ENCODE measurements at regions not wholly inside any gene's neighbourhood (a gene's known extent, or its start where the extent isn't known, plus 50 kb on each side); places are given as distances from the start of the nearest gene placed in this dataset.

DNA sequence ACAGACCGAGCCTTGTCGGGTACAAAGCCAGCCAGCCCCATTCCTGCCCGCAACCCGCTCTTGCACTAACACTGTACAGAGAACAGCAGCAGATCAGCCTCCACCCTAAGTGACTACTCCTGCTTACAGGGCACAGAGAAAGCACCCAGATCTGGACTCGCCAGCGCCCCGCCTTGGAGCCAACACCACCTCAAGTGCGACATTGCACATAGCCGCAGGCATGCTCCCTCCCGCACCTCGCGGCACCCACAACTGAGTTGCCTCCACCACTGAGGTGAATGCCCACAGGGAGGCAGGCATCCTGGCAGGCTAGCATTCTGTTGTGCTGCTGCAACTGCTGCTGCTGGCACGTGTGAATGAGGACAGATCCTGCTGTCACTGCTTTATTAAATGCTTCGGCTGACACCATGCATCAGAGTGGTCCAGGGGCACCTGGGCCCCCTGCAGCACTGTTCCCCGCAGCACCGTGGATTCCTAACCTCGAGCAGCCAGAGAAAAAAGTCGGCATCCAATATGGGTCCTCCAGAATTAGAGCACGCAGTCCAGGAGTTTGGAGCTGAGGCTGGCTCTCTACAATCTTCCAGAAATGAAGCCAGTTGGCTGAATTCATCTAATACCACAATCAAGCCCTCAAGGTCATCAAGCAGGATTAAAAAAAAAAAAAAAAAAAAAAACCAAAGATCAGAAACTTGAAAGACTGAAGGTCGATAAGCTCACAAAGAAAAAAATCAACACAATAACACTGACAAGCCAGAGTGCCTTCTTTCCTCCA lies 352.9 kb downstream of the GASK1B start:
- 70% methylated on average over 17 of the region's 20 CpGs for WGBS (ENCODE audit: low lambda C conversion rate)
- Histone ChIP-seq H3K4me2 (no peak overlapping the region), H3K9ac (no peak overlapping the region), H3K9me2 (no peaks in the 10 kb centered on the region), H3F3A (replicated peaks; ENCODE audit: insufficient read depth) (no peaks in the 10 kb centered on the region), H3K9me3 (no peaks in the 10 kb centered on the region), H3K36me3 (replicated peaks in 1 of 2; ENCODE audit: control insufficient read depth in 1 of 2, insufficient read depth in 2 of 2, low read length in 1 of 2) (no peaks in the 10 kb centered on the region), H3K4me3 (ENCODE audit: low read depth in 2 of 2, low read length in 1 of 2) (no peak overlapping the region), H4K20me1 (ENCODE audit: insufficient read depth) (no peaks in the 10 kb centered on the region), H3K27me3 (ENCODE audit: insufficient read depth) (no peaks in the 10 kb centered on the region), H3K27ac (ENCODE audit: low read depth in 2 of 2, low read length in 1 of 2) (no peak overlapping the region), H2AFZ (ENCODE audit: low read depth) (no peak overlapping the region), H3K4me1 (ENCODE audit: control insufficient read depth in 1 of 2, insufficient read depth in 2 of 2, low read depth in 1 of 2, low read length in 1 of 2) (no peaks in the 10 kb centered on the region; a peak in 1 of 4 replicates), H3K79me2 (ENCODE audit: insufficient read depth) (no peaks in the 10 kb centered on the region)
- CTCF ChIA-PET = interaction anchor here (1.4 kb wide), 1 partner anchor 15 kb away, joined by 3 read pairs; no protein-coding TSS in a partner anchor
- POLR2A ChIA-PET = interaction anchor here (0.6 kb wide), 1 partner anchor 512 kb away, joined by 3 read pairs; no protein-coding TSS in a partner anchor
- TF ChIP-seq RXRA (IDR thresholded peaks at IDR 0.05; ENCODE audit: borderline replicate concordance, low read depth) = no peak
- no peak for TF ChIP-seq CTCF (IDR thresholded peaks at IDR 0.05)
- TF ChIP-seq, protein P1, sequence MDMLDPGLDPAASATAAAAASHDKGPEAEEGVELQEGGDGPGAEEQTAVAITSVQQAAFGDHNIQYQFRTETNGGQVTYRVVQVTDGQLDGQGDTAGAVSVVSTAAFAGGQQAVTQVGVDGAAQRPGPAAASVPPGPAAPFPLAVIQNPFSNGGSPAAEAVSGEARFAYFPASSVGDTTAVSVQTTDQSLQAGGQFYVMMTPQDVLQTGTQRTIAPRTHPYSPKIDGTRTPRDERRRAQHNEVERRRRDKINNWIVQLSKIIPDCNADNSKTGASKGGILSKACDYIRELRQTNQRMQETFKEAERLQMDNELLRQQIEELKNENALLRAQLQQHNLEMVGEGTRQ (IDR thresholded peaks at IDR 0.05; ENCODE audit: borderline replicate concordance, low read depth, low read length) = no peak
- no peak for TF ChIP-seq FOSL2 (IDR thresholded peaks at IDR 0.05; ENCODE audit: borderline replicate concordance, low read depth)
- no peak for TF ChIP-seq FOXM1 (IDR thresholded peaks at IDR 0.05; ENCODE audit: low read depth)
- TF ChIP-seq ELF1 (IDR thresholded peaks at IDR 0.05) = no peak
- no peak for TF ChIP-seq MEF2A (IDR thresholded peaks at IDR 0.05; ENCODE audit: borderline replicate concordance, low read depth)
- no peak for TF ChIP-seq PBX3 (IDR thresholded peaks at IDR 0.05)
- TF ChIP-seq YY1 (IDR thresholded peaks at IDR 0.05; ENCODE audit: low read depth) = no peak
- TF ChIP-seq TCF12 (IDR thresholded peaks at IDR 0.05) = no peak
- TF ChIP-seq, protein P2, sequence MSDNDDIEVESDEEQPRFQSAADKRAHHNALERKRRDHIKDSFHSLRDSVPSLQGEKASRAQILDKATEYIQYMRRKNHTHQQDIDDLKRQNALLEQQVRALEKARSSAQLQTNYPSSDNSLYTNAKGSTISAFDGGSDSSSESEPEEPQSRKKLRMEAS (IDR thresholded peaks at IDR 0.05; ENCODE audit: low read depth) = no peak
- TF ChIP-seq JUND (IDR thresholded peaks at IDR 0.05) = no peak
- DNase-seq = no peak
